T-helper 1 cell treated with Interleukin-12 subunit alpha and Interleukin-12 subunit beta and Interleukin-4 antibody, amounts not matched to agents 30 ng/mL and 1 ng/mL, for 36 hours (primary cell): ENCODE measurements at regions not wholly inside any gene's neighbourhood (a gene's known extent, or its start where the extent isn't known, plus 50 kb on each side); places are given as distances from the start of the nearest gene placed in this dataset.

ENCODE experiments used
- intact Hi-C: fragments of 100-400 bp; cut with micrococcal nuclease; formaldehyde crosslinking; loops from one replicate; pipeline ENCODE4 v1.15.1; 2024

GRCh38 chr11:103530257-103530656 is 421.0 kb downstream of the DYNC2H1 start:
- intact Hi-C loops, result no loop called here

- intact Hi-C loops, result no loop called here
Measured at GRCh38 chr11:103532133-103532788, 423.0 kb downstream of the DYNC2H1 start.

DNA sequence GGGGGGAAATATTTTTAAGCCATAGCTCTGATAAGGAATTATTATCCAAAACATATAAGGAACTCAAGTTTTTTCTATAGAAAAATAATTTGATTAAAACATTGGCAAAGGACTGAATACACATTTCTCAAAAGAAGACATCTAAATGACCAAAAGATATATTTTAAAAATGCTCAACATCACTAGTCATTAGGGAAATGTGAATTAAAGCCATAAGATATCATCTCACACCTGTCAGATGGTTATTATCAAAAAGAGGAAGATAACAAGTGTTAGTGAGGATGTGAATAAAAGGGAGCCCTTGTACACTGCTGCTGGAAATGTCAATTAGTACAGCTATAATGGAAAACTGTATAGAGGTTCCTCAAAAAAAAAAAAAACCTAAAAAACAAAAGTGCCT is 425.0 kb downstream of the DYNC2H1 start:
- intact Hi-C loops, result no loop called here

GRCh38 chr11:103534959-103535358 is 425.7 kb downstream of the DYNC2H1 start:
- intact Hi-C loops, result no loop called here

GRCh38 chr11:103536335-103536722 is 427.1 kb downstream of the DYNC2H1 start:
- intact Hi-C loops, result no loop called here

GRCh38 chr11:103537904-103538502 is 428.8 kb downstream of the DYNC2H1 start:
- intact Hi-C loops, result no loop called here

DNA sequence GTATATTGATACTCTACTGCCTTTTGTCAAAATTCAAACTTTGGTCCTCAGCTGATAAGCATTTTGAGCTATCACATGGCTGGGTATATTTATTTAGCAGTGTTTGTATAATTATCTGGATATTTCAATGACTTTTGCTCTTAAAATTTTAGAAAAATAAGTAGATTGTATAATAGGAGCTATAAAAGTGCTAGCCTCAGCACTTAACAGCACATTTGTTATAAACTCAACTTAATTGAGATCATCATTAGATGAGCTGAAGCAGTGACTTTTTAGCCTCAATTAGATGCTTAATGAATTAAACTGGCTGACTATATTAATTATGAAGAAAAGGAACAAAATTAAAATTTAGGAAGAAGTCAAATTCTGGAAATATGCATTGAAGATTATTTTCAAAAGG is 429.9 kb downstream of the DYNC2H1 start:
- intact Hi-C loops, result no loop called here

DNA sequence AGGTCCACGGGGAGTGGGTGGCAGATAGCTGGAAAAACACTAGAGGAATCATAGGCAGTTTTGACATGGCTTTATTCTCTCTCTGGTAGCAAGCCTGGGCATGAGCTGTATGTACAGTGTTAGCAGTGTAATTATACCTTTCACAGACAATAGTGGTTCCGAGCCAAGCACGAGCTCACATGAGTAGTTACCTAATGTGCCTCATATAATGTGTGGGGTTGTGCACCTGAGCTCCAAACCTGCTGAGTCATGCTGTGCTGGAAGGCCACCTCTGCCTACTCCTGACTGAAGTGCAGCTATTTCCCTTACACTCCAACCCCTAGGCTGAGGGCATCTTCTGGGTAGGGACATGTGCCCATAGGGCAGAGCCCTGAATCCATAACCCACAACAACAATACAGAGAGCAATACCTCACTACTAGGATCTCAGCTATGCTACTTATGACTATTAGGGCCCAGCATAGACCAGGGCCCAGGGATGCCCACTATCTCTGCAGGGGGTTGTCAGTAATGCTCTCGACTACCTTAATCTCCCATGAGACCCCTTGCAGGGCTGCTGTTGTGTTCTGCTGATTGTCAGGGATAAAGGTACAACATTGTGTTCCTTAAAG is 432.1 kb downstream of the DYNC2H1 start:
- intact Hi-C loops, result no loop called here

- intact Hi-C loops, result no loop called here
Measured at GRCh38 chr11:103542851-103543250, 433.6 kb downstream of the DYNC2H1 start.

GRCh38 chr11:103543456-103543855 is 434.2 kb downstream of the DYNC2H1 start:
- intact Hi-C loops, result no loop called here

GRCh38 chr11:103544874-103545273 is 435.6 kb downstream of the DYNC2H1 start:
- intact Hi-C loops, result no loop called here

DNA sequence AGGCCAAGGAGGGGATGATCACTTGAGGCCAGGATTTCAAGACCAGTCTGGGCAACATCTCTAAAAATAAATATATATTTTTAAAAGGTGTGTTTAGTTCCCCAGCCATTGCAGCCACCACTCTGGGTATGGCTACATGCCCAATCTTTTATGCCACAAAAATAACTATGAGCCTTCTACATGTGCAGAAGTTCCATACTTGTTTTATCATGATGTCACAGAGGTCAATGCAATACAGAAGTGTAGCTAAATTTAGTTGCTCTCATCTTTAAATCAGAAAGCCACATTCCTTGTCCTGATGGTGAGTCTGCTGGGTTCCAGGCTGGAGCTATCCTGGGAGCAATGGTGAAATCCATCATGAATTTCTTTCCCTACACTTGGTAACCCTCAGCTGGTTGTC is 436.3 kb downstream of the DYNC2H1 start:
- intact Hi-C loops, result no loop called here

DNA sequence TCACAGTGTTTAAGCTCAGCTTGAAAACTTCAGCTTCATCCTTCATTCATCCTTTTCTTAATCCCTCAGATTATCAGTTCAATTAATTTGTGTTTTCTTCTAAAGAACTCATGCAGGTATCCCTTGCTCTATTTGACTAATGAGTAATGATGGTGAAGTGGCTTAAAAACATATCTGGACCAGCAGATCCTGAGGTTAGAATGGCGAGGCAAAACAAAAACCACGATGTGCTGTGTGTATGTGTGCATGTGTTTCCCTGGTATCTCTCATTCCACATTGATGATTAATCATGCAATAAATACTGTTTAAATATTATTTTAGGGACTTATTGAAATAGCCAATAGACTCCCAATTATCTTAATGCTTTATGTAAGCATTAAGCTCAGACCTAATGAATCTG is 437.0 kb downstream of the DYNC2H1 start:
- intact Hi-C loops, result no loop called here

DNA sequence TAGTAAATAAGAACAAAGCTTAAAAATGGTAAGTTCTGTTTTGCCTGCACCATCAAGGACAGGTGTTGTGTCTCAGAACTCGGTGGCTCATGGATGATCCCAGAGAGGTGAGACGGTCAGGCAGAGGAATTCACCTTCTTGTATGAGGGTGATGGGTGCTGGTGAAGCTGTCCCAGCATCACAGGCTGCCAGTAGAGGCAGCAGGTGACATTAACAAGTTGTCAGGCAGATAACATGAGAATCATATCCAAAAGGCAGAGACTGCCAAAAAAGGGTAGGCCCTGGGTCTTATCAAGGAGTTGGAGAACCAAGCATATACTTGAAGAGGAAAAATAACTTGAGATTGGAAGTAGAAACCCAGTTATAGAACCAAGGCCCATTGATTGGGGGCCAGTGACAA is 437.8 kb downstream of the DYNC2H1 start:
- intact Hi-C loops, result no loop called here

DNA sequence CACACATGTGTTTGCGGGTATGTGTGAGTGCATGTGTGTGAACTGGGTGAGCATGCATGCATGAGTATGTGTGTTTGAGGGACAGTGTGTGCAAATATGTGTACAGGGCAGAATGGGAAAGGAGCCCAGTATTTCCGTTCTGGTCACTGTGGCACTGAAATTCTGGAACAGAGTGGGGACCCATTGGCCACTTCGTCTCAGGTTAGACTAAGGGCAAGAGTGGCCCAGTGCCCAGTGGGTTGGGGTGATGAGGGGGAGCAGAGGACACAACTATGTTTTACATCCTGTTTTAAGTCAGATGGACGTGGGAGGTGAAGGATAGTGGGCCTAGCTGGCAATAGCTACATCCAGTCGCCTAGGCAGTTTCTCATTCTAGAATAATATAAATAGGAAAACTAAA is 438.5 kb downstream of the DYNC2H1 start:
- intact Hi-C loops, result no loop called here

DNA sequence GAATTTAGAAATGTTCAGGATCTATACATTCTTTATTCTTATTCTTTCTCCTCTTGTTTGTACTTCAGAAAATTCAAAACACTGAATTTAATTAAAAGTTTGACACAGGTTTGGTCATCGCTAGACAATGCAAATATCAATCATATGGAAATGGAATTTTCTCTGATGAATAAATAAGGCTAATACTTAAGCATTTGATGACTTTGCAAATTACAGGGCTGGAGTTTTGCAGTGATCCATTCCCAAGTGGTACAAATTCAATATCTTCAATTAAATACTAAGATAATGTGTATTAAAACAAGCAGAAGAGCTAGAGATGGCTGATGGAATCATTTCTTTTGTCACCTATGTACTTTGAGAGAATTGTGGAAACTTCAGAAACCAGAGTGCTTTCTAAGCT is 439.6 kb downstream of the DYNC2H1 start:
- intact Hi-C loops, result no loop called here

DNA sequence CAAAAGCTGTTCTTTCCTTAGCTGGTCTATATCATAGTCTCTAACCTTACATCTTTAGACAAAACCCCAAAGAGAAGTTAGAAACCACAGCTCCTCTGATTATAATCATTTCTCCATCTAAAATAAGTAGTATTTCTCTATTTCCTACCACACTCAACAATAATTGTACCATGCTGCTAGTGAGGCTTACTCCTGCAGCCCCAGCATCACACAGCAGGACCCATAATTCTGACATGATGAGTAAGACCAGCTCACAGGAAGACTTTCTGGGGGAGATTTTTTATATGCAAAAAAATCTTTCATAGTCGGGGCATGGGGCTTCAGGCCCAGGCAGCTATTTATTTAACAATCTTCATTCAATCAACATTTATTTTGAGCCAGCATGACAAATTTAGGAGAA is 441.6 kb downstream of the DYNC2H1 start:
- intact Hi-C loops, result no loop called here

- intact Hi-C loops, result no loop called here
Measured at GRCh38 chr11:103552086-103552485, 442.9 kb downstream of the DYNC2H1 start.

DNA sequence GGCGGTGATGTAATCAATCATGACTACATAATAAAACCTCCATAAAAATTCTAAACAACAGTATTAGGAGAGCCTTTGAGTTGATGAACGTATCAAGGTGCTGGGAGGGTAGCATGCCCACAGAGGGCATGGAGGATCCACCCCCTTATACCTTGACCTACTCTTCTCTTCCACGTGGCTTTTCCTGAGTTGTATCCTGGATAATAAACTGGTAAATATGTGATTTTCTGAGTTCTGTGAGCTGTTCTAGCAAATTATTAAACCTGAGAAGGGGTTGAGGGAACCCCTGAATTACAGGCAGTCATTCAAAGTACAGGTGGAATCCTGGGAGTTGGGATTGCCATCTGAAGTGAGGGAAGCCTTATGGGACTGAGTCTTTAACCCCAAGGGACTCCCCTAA is 446.9 kb downstream of the DYNC2H1 start:
- intact Hi-C loops, result no loop called here

DNA sequence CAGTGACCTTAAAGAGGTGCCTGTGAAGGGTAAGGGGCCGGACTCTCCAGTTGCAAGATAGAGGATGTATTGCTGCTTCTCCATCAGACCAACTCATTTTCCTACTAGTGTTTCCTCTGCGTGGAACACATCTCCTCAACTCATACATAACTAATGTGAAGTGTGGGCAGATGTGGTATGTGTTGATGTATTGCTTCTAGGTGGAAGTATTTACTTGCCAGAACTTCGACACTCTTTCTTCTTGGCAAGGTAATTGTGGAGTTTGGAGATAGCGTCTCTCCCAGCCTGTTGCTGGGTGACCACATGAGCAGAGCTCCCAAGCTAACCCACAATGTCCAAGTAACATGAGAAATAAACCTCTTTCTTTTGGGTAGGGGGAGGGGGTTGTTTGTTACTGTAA is 456.9 kb downstream of the DYNC2H1 start:
- intact Hi-C loops, result no loop called here

- intact Hi-C loops, result no loop called here
Measured at GRCh38 chr11:103581760-103582159, 454.7 kb upstream of the DDI1 start.

DNA sequence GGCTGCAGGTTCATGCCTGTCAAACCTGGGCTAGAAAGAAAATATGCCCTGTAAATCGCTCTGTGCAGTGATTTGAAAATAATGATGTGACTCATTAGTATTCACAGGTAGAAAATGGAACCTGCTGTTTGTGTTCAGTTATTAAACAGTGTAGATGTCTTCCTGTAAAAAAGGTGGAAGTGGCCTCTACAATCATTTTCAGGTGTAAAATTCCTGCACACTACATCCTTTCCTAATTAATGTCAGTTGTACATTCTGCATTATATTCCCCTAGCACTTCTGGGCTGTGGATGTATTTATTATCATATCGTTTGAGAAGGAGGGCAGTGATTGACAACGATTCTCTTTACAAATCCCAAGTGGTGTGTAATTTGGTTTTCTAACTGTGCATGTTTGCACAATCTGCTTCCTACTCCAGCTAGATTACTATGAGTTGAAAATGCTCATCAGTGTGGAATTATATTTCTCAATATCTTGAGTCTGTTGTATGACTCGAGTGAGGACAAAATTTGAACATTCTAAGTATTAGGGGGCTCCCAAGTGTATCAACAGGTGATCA is 454.0 kb upstream of the DDI1 start:
- intact Hi-C loops, result no loop called here

- intact Hi-C loops, result no loop called here
Measured at GRCh38 chr11:103584021-103584420, 452.4 kb upstream of the DDI1 start.
